Glomerular visceral epithelial cell (primary cell): ENCODE measurements at regions not wholly inside any gene's neighbourhood (a gene's known extent, or its start where the extent isn't known, plus 50 kb on each side); places are given as distances from the start of the nearest gene placed in this dataset.
"Not testable (repeated sequence)": the region's sequence is repeated elsewhere in the genome, so short reads cannot be mapped to it uniquely, and the experiment has no call there.

Source experiments
- DNase-seq: peaks from one replicate; pipeline ENCODE4 v3.0.0-alpha.2; 2016; ENCODE audit errors: extremely low spot score

DNA sequence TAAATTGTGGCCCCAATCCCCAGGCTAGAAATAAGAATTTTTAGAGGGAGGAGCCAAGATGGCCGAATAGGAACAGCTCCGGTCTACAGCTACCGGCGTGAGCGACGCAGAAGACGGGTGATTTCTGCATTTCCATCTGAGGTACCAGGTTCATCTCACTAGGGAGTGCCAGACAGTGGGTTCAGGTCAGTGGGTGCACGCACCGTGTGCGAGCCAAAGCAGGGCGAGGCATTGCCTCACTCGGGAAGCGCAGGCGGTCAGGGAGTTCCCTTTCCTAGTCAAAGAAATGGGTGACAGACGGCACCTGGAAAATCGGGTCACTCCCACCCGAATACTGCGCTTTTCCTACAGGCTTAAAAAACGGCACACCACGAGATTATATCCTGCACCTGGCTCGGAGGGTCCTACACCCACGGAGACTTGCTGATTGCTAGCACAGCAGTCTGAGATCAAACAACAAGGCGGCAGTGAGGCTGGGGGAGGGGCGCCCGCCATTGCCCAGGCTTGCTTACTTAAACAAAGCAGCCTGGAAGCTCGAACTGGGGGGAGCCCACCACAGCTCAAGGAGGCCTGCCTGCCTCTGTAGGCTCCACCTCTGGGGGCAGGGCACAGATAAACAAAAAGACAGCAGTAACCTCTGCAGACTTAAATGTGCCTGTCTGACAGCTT lies 257.7 kb upstream of the MEIS1 start:
- not testable (repeated sequence) for DNase-seq

DNA sequence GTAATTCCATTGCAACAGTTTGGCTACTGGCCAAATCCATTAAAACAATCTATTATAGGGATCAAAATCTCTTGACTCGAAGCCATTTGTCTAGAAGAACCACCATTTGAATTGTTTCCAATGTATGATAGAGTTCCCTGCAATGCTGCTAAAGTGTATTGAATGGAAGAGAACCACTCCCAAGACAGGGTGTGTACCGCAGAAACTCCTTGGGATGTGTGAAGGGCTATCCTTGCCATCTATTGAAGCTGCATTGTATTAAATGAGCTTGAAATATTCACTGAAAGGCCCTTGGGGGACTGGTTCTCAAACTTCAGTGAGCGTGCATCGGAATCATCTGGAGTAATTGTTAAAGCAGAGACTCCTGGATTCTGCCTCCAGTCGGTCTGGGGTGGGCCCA lies 260.4 kb upstream of the MEIS1 start:
- no peak for DNase-seq

DNA sequence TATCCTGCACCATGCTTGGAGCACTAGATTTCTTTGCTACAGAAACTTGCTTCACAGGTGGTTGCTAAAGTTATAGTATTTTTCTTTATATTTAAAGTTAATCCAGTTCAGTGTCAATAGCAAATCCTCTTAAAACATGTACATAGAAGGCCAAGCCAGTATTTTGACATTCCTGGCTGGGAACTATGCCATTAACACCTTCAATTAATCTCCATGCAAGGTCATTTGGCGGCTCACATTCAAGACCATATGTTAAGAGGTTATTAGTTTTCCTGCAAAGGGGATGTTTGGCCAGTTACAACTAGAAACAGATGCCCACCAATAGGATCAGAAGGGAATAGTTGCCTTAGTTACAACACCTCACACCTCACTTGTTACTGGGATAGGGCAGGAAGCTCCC lies 261.3 kb upstream of the MEIS1 start:
- DNase-seq = no peak

DNA sequence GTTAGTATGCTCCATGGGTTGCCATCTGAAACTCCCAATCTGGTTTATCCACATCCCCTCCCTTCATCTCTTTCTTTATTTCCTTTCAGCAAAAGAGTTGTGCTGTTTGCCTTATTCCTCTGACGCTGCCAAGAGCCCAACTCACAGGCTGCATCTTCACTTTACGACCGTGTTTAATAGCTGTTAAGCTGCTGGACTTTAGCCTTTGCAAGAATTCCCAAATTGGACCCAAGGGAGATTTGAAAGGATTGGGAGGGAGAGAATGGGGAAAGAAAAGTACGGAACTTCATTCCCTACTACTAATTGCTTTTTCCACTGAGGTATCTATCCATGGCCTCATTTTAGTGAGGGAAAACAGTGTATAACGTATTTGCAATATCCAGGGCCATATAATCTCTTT lies 263.4 kb upstream of the MEIS1 start:
- no peak for DNase-seq

DNA sequence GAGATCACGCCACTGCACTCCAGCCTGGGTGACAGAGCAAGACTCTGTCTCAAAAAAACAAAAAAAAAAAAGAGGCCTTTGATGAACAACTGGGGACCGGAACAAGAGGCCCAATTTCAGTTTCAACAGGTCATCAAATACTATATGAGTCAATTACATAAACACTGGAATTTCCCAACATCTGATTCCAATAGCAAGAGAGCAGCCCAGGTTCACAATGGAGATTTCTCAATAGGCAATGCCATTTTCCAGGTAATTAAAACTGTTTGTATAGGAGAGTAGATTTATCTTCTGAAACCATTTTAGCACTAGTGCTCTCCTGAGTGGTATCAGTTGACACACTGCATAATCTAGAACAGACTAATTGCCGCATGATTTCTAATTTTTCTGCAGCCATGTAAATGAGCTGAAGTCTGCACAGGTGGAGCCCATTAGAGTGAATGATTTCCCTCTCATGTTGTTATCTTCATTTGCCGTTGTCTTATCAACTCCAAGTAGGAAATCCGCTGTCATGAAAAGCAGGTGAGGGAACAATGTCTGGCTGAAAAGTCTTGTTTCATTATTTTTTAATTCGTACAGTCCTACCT lies 264.1 kb upstream of the MEIS1 start:
- no peak for DNase-seq

DNA sequence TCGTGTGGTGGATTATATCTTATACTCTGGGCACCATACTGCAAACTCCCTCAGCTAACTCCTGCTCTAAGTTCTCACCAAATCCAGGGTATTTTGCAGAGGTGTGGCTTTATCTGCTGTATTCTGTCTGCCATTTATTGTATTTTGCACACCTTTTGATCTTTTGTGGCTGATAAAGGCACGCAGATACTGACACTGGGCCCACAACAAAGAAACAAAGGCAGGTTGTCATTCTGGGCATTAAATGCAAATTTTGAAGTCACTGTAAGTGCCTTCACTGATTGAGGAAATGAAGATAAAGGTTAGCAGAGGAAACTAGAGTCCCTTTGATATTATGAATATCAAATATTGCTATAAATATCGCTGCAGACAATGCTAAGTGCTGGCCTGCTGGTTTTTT lies 265.8 kb upstream of the MEIS1 start:
- DNase-seq = no peak

DNA sequence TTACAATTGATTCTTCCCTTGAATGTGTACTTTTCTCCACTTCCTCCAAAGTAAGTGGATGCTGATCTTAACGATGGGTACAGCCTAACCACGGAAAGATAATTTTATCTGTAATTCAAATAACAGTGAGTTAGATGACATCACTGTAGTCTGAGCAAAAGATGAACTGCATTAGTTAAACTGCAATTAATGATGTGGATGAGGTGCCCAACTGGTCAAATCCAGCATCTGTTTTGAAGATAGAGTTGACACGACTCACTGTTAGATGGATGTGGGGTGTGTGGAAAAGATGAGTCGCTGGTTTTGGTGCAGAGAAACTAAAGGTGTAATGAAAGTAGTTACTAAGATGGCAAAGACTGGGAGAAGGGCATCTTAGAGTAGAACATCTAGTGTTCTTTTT lies 270.5 kb upstream of the MEIS1 start:
- DNase-seq = no peak

DNA sequence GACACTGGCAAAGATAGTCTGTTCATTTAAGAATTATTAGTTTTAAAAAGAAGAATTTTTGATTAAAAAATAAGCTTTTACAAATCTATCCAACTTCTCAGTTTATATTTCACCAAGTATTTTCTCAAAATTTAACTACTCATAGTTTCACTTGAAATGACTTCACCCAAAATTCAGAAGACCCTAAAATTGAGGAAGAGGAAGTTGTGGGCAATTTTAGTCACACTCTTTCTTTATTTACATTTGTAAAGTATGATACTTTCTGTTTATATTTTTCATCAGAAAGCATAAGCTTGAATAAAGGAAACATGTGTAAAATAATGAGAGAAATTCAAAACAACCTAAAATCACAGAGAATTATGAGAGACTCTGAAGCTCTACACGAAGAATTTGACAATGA lies 278.8 kb upstream of the MEIS1 start:
- DNase-seq = no peak

DNA sequence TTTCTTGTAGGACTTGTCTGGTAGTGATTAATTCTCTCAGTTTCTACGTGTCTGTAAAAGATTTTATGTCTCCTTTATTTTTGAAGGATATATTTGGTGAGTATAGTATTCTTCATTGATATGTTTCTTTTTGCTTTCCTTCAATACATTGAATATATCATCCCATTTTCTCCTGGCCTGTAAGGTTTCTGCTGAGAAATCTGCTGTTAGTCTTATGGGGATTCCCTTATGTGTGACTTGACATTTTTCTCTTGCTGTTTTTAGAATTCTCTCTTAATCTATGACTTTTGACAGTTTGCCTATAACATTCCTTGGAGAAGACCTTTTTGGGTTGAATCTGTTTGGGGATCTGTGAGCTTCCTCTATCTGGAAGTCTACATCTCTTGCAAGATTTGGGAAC lies 281.0 kb upstream of the MEIS1 start:
- DNase-seq = no peak

DNA sequence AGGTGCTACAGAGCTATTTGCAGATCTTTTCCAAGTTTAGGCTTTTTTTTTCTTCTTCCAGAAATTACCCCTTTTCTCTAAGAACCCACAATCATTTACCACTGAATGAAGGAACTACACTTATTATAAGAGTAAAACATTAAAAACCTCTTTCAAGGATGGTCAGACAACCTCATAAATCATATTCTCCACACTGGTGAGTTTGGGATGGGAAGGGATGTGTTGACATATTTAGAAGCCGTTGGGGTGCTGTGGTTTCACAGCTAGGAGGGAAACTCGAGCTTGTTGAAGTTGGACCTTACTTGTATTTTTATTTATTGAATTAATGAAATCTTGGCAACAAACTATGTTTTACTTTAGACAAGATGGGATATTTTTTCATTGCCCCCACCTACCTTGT lies 289.4 kb upstream of the MEIS1 start:
- no peak for DNase-seq

DNA sequence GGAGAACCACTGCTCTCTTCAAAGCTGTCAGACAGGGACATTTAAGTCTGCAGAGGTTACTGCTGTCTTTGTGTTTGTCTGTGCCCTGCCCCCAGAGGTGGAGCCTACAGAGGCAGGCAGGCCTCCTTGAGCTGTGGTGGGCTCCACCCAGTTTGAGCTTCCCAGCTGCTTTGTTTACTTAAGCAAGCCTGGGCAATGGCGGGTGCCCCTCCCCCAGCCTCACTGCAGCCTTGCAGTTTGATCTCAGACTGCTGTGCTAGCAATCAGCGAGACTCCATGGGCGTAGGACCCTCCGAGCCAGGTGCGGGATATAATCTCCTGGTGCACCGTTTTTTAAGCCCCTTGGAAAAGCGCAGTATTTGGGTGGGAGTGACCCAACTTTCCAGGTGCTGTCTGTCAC lies 290.6 kb upstream of the MEIS1 start:
- DNase-seq = not testable (repeated sequence)

DNA sequence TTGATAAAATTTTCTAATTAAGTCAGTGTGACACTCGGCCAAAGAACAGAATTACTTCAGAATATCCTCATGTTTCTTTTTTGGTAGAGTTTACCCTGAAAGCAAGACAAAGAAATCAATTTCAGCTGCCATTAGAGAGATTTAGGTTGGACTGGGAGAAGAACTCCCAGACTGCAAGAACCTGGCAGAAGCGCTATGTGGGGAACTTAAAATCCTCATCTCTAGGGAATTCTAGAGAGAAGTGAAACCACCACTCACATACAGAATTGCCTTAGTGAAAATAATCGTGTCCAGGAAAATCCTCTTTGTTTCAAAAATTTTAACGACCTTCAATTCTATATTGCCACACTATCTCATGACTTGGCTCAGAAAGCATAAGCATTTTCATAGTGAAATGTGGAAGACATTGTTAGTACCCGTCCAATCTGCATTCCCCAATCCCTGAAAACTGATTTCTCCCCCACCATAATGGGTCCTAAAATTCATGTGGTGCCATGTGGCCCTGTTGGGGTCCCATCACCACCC lies 297.3 kb upstream of the MEIS1 start:
- no peak for DNase-seq

DNA sequence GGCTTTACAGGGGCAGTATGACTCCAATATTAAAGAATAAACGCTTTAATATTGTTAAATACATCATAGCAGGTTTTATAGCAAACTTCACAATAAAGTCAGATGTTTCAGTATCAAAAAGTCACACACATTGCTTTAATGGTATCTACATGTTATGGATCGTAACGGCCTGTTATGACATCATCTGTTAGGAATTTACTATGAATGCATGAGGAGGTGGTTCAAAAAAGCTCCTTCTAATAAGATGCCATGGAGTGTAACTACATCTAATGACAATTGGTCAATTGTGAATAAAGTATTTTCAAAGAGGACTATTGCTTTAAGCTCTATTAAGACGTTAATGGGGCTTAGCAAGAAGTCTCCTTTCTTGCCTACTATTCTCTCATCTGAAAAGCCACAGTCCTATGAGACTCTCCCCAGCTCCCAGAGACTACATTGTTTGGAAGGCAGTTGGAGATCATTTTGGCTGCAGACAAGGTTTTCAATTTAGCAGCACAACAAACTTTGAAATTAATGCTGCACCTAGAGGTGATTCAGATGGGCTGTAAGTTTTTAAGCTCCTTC lies 300.7 kb upstream of the MEIS1 start:
- DNase-seq = no peak

DNA sequence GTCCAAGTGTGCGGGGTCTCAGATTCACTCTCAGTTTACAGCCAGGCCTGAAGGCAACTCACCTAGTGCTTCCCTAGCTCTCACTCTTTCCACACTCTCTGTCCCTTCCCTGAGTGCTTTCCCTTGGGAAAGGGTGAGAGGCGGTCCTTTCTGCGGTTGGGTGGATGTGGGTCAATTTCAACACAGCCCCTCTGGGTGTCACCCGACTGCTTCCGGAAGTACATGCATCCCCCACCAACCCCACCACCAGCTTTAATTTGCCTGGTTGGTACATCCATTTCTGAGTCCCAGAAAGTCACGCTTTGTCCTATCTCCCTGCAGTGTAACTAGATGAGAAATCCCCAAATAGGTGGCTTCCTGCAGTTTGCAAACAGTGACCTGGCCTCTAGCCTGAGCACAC lies 307.3 kb upstream of the MEIS1 start:
- no peak for DNase-seq

DNA sequence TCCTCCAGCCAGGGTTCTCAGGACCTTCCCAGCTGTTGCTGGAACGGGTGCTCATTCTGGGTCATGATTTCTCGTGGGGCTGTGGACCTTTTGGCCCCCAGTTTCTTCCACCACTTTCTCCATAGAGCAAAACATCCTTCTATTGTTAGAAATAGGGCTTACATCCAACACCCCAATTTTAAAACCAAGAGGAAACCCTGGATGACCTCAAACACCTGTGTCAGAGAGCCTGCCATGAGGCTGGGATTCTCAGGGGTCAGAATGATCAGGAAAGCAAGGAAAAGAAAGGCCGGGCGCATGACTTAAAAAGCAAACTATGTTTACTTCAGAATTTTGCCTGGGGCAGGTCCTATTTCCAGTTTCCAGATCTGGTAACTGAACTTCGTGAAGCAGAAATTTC lies 307.9 kb upstream of the MEIS1 start:
- no peak for DNase-seq

DNA sequence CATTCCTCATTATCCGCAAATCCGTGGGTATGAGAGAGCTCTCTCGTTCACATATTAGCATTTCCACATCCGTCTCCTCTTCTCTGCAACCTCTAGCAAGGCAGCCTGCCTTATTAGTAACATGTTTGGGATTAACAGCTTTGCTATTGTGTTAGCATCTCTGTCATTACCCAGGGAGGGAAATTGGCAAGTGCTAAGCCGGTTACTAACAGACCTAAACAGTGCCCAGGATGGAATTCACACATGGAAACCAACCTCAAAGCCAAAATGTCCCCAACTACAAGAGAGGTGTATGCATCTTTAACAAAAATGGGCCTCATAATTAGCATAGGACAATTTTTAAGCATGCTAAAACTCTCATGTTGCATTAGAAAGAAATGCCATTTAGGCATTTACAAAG lies 309.0 kb upstream of the MEIS1 start:
- DNase-seq = no peak

DNA sequence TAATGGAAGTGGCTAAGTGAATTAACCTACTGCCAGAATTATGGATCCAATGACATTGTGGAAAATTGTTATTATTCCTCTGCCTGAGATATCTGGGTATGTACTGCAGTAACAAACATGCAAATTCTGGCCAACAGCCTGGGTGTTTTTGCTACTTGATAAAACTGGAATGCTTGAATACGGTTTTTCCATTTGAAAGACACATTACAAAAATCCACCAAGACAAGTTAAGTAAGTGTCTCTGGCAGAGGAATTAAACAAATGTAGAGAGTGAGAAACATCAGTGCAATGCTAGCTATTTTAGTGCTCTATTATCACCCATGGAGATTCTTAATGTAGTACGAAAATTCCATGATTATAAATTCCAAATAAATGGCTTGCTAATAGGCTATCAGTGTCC lies 312.4 kb upstream of the MEIS1 start:
- DNase-seq = no peak

DNA sequence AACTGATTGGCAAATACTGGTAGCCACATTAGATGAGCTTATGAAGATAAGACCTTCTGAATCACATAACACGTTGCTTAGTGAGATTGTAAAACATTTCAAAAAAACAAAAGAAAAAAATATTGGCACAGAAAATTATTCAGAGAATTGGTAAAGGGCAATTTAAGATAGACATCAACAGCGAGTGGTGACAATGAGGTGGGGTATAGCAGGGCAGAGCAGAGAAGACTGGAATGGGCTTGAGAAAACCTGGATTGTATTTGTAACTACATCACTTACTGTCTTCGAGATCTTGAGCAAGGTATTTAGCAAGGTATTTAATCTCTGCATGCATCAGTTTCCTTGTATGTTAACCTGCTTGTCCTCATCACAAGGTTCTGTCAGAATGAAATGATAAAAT lies 313.0 kb upstream of the MEIS1 start:
- DNase-seq = no peak

DNA sequence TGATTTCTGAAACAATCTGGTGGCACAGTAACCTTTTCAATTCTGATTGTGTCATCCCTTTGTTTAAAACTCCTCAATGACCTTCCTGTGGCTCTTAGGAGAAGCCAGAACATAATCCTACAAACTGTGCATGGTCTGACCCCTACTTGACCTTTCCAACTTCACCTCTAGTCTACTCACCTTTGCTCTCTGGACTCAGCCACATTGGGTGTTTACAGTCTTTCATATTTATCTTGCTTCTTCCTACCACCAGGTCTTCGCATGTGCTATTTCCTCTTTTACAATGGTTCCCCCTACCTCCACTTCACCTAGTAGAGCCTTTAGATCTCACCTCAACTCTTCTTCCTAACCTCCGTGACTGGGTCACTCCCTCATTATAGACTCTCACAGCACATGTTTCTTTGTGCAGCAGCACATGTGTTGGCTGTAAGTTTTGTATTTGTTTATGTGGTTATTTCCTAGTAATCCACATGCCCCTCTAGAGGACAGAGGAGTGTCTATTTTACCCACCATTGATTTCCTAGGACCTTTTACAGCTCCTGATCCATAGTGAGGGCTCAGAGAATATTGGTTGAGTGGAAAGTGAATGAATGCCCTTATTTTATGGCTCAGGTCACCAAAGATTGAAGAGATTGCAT lies 320.8 kb upstream of the MEIS1 start:
- no peak for DNase-seq

DNA sequence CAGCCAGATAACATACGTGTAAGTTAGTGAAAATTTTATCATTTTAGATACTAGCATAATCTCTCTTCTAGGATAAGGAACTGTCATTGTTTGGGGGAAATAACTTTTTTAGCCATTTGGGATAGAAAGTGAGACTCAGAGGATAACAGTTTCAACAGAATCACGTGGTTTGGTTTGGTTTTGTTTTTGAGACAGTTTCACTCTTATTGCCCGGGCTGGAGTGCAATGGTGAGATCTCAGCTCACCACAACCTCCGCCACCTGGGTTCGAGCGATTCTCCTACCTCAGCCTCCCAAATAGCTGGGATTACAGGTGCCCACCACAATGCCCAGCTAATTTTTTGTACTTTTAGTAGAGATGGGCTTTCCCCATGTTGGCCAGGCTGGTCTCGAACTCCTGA lies 323.2 kb upstream of the MEIS1 start:
- DNase-seq = no peak

DNA sequence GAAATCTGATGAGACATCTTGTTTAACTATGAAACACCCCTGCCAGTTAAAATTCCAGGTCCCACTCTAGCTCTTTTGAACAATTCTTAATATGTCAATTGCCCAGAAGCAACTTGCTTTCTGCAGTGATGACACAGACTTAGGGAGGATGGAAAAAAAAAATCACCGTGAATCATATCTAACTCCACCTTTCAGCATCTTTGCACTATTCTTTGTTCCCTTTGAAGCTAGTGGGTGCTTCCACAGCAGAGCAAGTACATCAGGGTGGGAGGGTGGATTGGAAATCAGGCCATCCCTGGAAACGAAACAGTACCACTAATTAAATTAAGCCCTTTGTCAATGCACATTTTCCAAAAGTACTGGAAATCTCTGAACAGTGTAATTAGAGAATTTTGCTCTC lies 324.3 kb upstream of the MEIS1 start:
- DNase-seq = no peak

DNA sequence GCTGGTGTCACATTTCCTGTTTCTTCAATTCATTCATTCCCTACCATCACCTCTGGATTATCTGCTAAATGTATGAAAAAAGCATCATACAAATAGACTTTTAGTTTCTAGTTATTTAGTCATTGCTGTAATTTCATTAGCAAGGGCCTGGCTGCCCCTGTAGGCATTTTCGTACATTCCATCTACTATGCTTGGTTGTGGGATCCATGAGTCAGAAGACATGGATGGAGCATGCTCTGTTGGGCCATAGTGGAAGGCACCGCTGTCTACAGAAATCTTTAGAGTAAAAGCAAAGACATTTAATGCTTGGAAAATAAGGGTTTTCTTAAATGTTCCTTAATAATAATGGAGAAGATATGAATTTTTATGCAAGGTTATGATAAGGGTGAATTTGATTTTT lies 324.8 kb upstream of the MEIS1 start:
- DNase-seq = no peak

DNA sequence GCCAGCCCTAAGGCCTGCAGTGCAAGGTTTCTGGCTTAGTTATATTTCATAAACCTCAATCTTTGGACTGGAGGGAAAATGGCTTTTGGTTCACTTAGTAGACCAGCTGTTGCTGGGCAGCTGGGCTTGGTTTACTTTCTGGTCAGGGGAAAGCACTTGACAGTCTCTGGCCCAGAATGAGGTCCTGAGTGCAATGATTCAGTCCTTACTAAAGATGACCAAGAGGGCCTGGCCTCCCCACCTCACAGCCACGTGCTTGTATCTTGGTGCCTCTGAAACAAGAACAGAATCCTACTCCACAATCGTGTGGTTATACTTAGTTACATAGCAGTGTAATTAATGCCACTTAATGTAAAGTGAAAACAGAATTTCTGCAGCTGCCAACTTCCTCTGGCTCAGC lies 325.5 kb upstream of the MEIS1 start:
- no peak for DNase-seq
